K562 (cell line): ENCODE measurements at regions not wholly inside any gene's neighbourhood (a gene's known extent, or its start where the extent isn't known, plus 50 kb on each side); places are given as distances from the start of the nearest gene placed in this dataset.

Source experiments
- ATAC-seq: fragments of 200-7000 bp; cut with Tn5 transposase; 3 replicates; pipeline ENCODE4 v1.9.1; 2020; ENCODE audit warnings: moderate library complexity
- BruUV-seq: library from RNA; stranded (reverse); fragments of 400-500 nt; replicated peaks from 2 replicates; lab custom pipeline; 2021; lab: Mats Ljungman, UMichigan
- CTCF ChIA-PET: fragments of 300-600 bp; formaldehyde crosslinking; extraction: SDS; loops from one replicate; lab custom pipeline; 2021; ENCODE audit warnings: low intra/inter-chr PET ratio; lab: Yijun Ruan, JAX
- POLR2A ChIA-PET: fragments of 300-600, 350-650 bp; sonication (Branson Sonifier 250); formaldehyde crosslinking; extraction: SDS; loops from one replicate; lab custom pipeline; 2021; ENCODE audit warnings: antibody characterized with exemption, inconsistent platforms; lab: Yijun Ruan, JAX
- DNase-seq, 4 experiments: peaks; one replicate each; pipeline versions ENCODE4 v3.0.0 to v3.0.0-alpha.2; 2011 to 2018; ENCODE audit warnings: low spot score in 3 of 4, mixed read lengths in 3 of 4; ENCODE audit errors: extremely low read depth in 1 of 4
- FAIRE-seq: peaks from 2 replicates; lab custom pipeline; 2011; peaks lifted over from hg19 to GRCh38; lab: Jason Lieb, UNC
- H2AFZ ChIP-seq: 2 replicates; pipeline ENCODE4 v1.6.0; 2011; ENCODE audit warnings: low read depth, low read length, control low read depth, inconsistent platforms
- H3K27ac ChIP-seq: fragments of 200-600 bp; 3 replicates; pipeline ENCODE4 v1.8.0; 2011; ENCODE audit warnings: low read depth, mild to moderate bottlenecking, control low read depth, inconsistent platforms, low read length, moderate library complexity, mixed read lengths; ENCODE audit errors: extremely low read depth
- H3K27me3 ChIP-seq, 2 experiments: fragments of 300-600 bp in 1 of 2; 2 replicates in 1 of 2; 3 replicates in 1 of 2; pipeline versions ENCODE4 v1.6.0 to v1.8.0; 2011; ENCODE audit warnings: inconsistent platforms in 2 of 2, low read length in 2 of 2, mild to moderate bottlenecking in 1 of 2, mixed read lengths in 1 of 2, moderate library complexity in 1 of 2; ENCODE audit not compliant: control insufficient read depth in 2 of 2, insufficient read depth in 2 of 2
- H3K36me3 ChIP-seq: fragments of 300-600 bp; 3 replicates; pipeline ENCODE4 v1.8.0; 2011; ENCODE audit warnings: mild to moderate bottlenecking, low read length, inconsistent platforms; ENCODE audit not compliant: control insufficient read depth, insufficient read depth
- H3K4me1 ChIP-seq, 2 experiments: fragments of 200-600 bp in 1 of 2; replicated peaks in 1 of 2; 2 replicates in 1 of 2; 3 replicates in 1 of 2; pipeline versions ENCODE4 v1.5.1 to v1.8.0; 2011; ENCODE audit warnings: inconsistent platforms in 2 of 2, low read length in 2 of 2, mild to moderate bottlenecking in 1 of 2, mixed read lengths in 1 of 2, moderate library complexity in 1 of 2; ENCODE audit not compliant: control insufficient read depth in 2 of 2, insufficient read depth in 2 of 2
- H3K4me2 ChIP-seq: 2 replicates; pipeline ENCODE4 v1.6.1; 2011; ENCODE audit warnings: low read length, control low read depth, inconsistent platforms, mixed read lengths; ENCODE audit not compliant: insufficient read depth
- H3K4me3 ChIP-seq: fragments of 200-600 bp; sonication (generic), shearing (Covaris generic); 2 replicates; pipeline ENCODE4 v1.5.1; 2016; ENCODE audit warnings: control low read depth, inconsistent platforms
- H3K79me2 ChIP-seq: fragments of 200-600 bp; 3 replicates; pipeline ENCODE4 v1.8.0; 2011; ENCODE audit warnings: low read length, inconsistent platforms; ENCODE audit not compliant: control insufficient read depth, insufficient read depth
- H3K9ac ChIP-seq, 2 experiments: 2 replicates each; pipeline versions ENCODE4 v1.6.0 to v1.6.1; 2011; ENCODE audit warnings: low read depth in 2 of 2, low read length in 2 of 2, control low read depth in 1 of 2, inconsistent platforms in 1 of 2, mild to moderate bottlenecking in 1 of 2, mixed read lengths in 1 of 2; ENCODE audit not compliant: insufficient read depth in 1 of 2
- H3K9me1 ChIP-seq: one replicate; pipeline ENCODE4 v1.6.0; 2011; ENCODE audit warnings: inconsistent platforms, mild to moderate bottlenecking, low read length, moderate library complexity; ENCODE audit not compliant: control insufficient read depth, insufficient read depth
- H3K9me3 ChIP-seq: replicated peaks from 2 replicates; pipeline ENCODE4 v1.5.1; 2011; ENCODE audit warnings: low read depth, low read length, inconsistent platforms; ENCODE audit not compliant: control insufficient read depth, insufficient read depth
- H4K20me1 ChIP-seq: replicated peaks from 2 replicates; pipeline ENCODE4 v1.6.1; 2011; ENCODE audit warnings: low read length, inconsistent platforms, mixed read lengths; ENCODE audit not compliant: control insufficient read depth, insufficient read depth
- DDX20 ChIP-seq: fragments of 450-650 bp; IDR thresholded peaks from 2 replicates; pipeline ENCODE4 v1.6.1; 2016; ENCODE audit warnings: missing genetic modification characterization, low read depth, mild to moderate bottlenecking, missing compliant biosample characterization, moderate library complexity
- RBM25 ChIP-seq: fragments of 200-400 bp; formaldehyde crosslinking; IDR thresholded peaks from 2 replicates; pipeline ENCODE4 v1.6.1; 2018; ENCODE audit warnings: low read length, low read depth, moderate library complexity; ENCODE audit not compliant: severe bottlenecking
- ZNF274 ChIP-seq: IDR thresholded peaks from 2 replicates; pipeline ENCODE4 v1.6.1; 2011; ENCODE audit warnings: low read depth, mild to moderate bottlenecking, low read length, moderate library complexity, borderline replicate concordance
- ZNF764 ChIP-seq: fragments of 250-450 bp; sonication (Bioruptor Pico); IDR thresholded peaks from 2 replicates; pipeline ENCODE4 v1.4.0; 2020; ENCODE audit warnings: low read depth, mild to moderate bottlenecking, moderate library complexity
- WGBS: fragments of 100-300 bp; shearing (Covaris generic); methylation state at CpG from one replicate; pipeline ENCODE4 v1.1.6; 2016; ENCODE audit warnings: low coverage, mixed read lengths; ENCODE audit not compliant: insufficient coverage; ENCODE audit errors: missing lambda C conversion rate; 5-methylcytosine and 5-hydroxymethylcytosine counted together
- in situ Hi-C: fragments of 300-500 bp; cut with MboI; formaldehyde crosslinking; loops from 4 replicates; pipeline ENCODE4 v1.15.0; 2018; ENCODE audit warnings: inconsistent platforms, mixed read lengths
- intact Hi-C: fragments of 100-400 bp; cut with micrococcal nuclease; formaldehyde crosslinking; loops from 2 replicates; pipeline ENCODE4 v1.14.2; 2022
- TF ChIP-seq, protein P1 (sequence below): fragments of 250-450 bp; sonication (Bioruptor Pico); IDR thresholded peaks from 2 replicates; pipeline ENCODE4 v1.9.0; 2021; ENCODE audit warnings: mild to moderate bottlenecking, inconsistent platforms

DNA sequence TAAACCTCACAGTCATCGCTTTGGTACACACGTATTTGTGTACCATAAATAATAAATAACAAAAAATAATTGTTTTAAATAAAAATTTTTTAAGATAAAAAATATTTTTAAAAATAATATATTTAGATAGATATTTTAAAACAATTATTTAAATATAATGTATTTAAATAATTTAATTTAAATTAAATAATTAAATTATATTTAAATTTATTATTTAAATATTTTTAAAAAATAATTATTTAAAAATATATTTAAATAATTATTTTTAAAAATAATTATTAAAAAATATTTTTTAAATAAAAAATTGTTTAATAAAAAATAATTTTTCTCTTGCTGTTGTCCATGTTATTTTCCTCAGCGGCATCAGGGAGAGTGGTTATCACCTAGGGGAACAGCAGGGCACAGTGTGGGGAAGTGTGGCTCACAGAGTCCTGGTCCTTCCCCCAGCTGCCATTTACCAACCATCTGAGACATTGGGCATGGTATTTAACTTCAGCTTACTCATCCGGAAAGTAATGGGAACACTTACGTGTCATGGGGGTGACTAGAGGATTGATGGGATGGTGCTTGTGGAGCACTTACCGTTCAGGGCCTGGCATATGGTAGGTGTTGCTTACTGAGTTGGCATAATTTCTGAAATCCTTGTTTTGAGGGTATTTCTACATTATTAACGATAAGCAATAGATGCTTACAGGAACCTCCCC lies 92.9 kb upstream of the TSPAN2 start:
- no peaks in the 10 kb centered on the region for H3K36me3 ChIP-seq
- 39% methylated on average over 7 of the region's 7 CpGs for WGBS
- no peaks in the 10 kb centered on the region for H3K9me1 ChIP-seq
- TF ChIP-seq ZNF274 (peak; percentile 46; the same call in 1 of the 2 replicates), DDX20 (tag) (no peak), ZNF764 (no peak), RBM25 (no peak)
- TF ChIP-seq, protein P1, sequence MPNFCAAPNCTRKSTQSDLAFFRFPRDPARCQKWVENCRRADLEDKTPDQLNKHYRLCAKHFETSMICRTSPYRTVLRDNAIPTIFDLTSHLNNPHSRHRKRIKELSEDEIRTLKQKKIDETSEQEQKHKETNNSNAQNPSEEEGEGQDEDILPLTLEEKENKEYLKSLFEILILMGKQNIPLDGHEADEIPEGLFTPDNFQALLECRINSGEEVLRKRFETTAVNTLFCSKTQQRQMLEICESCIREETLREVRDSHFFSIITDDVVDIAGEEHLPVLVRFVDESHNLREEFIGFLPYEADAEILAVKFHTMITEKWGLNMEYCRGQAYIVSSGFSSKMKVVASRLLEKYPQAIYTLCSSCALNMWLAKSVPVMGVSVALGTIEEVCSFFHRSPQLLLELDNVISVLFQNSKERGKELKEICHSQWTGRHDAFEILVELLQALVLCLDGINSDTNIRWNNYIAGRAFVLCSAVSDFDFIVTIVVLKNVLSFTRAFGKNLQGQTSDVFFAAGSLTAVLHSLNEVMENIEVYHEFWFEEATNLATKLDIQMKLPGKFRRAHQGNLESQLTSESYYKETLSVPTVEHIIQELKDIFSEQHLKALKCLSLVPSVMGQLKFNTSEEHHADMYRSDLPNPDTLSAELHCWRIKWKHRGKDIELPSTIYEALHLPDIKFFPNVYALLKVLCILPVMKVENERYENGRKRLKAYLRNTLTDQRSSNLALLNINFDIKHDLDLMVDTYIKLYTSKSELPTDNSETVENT (CRISPR knock-in tag), result no peak
- H2AFZ ChIP-seq, result no peak overlapping the region
- ATAC-seq (no peak), FAIRE-seq (no peak), DNase-seq (no peak)
- H4K20me1 ChIP-seq, result no peaks in the 10 kb centered on the region
- H3K79me2 ChIP-seq, result no peaks in the 10 kb centered on the region
- no peak overlapping the region for H3K27ac ChIP-seq
- intact Hi-C loops (loop anchor here (2.0 kb wide), 1 partner anchor 43 kb away; no protein-coding TSS in a partner anchor), in situ Hi-C loops (no loop called here)
- H3K27me3 ChIP-seq, result no peaks in the 10 kb centered on the region
- CTCF ChIA-PET, result no interaction called here
- H3K9ac ChIP-seq, result no peak overlapping the region
- H3K4me1 ChIP-seq, result peaks cover 4 to 6% of the 10 kb centered on the region in 2 experiments; a peak in 3 of 5 replicates
- H3K4me3 ChIP-seq, result no peak overlapping the region
- H3K4me2 ChIP-seq, result no peak overlapping the region
- H3K9me3 ChIP-seq, result no peaks in the 10 kb centered on the region
- POLR2A ChIA-PET, result no interaction called here
- no TSS peak for BruUV-seq
